ENCODE measurements at regions not wholly inside any gene's neighbourhood (a gene's known extent, or its start where the extent isn't known, plus 50 kb on each side); places are given as distances from the start of the nearest gene placed in this dataset.

DNA sequence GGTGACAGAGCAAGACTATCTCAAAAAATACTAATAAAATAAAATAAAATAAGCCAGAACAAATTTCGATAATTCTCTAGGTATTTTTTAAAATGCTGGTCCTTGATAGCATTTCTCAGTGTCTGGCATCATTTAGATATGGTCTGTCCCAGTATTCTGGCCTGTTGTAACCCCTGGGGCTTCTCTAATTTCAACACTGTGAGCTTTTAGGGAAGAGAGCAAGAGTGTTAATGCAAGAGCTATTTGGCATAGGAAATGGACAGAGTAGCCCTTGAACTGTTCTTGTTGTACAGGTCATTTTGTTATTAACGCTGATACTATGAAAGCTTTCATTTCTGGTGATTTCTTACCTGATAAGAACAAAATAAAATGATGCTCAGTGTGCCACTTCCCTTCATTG is 112.2 kb upstream of the ZNF608 start:
- TF ChIP-seq POLR2AphosphoS5 (IDR thresholded peaks at IDR 0.05): no peak
- no peak for TF ChIP-seq CTCF (IDR thresholded peaks at IDR 0.05)
- TF ChIP-seq POLR2A (IDR thresholded peaks at IDR 0.05; ENCODE audit: low read depth): no peak

Data from esophagus muscularis mucosa (tissue), 3 donors.